Esophagus squamous epithelium (tissue), 4 donors: ENCODE measurements at regions not wholly inside any gene's neighbourhood (a gene's known extent, or its start where the extent isn't known, plus 50 kb on each side); places are given as distances from the start of the nearest gene placed in this dataset.

Experiments
- CTCF ChIP-seq, 6 experiments: fragments of 450-650 bp in 4 of 6; fragments of 200-600 bp in 2 of 6; sonication (generic) in 2 of 6; IDR thresholded peaks; one replicate each; pipeline ENCODE4 v1.5.1; 2016 to 2019; ENCODE audit warnings: antibody characterized with exemption in 6 of 6, mild to moderate bottlenecking in 4 of 6, moderate library complexity in 4 of 6
- POLR2A ChIP-seq, 4 donors: fragments of 450-650 bp; IDR thresholded peaks; one replicate each; pipeline ENCODE4 v1.6.1; 2017; ENCODE audit warnings: antibody characterized with exemption in 4 of 4, mild to moderate bottlenecking in 4 of 4, moderate library complexity in 3 of 4

- TF ChIP-seq CTCF (IDR thresholded peaks at IDR 0.05): no peak
- TF ChIP-seq POLR2A (IDR thresholded peaks at IDR 0.05): no peak
Measured at GRCh38 chr3:182445576-182445975, 347.7 kb upstream of the ATP11B start.
